Natural killer cell (primary cell): ENCODE measurements at regions not wholly inside any gene's neighbourhood (a gene's known extent, or its start where the extent isn't known, plus 50 kb on each side); places are given as distances from the start of the nearest gene placed in this dataset.

Experiments used
- ATAC-seq, 3 donors: fragments of 150-1000 bp in 2 of 3; fragments of 200-7000 bp in 1 of 3; cut with Tn5 transposase; 1 replicate in 1 of 3; 2 replicates in 2 of 3; pipeline ENCODE4 v1.10.0; 2021; ENCODE audit warnings: mild to moderate bottlenecking in 2 of 3, moderate library complexity in 2 of 3
- DNase-seq, 2 donors: peaks; one replicate each; pipeline versions ENCODE4 v3.0.0 to v3.0.0-alpha.2; 2013 to 2021; ENCODE audit warnings: mixed read lengths in 1 of 2
- H3K27ac ChIP-seq: one replicate; pipeline ENCODE4 v1.5.1; 2013; ENCODE audit warnings: mild to moderate bottlenecking, low read length
- H3K27me3 ChIP-seq: one replicate; pipeline ENCODE4 v1.6.1; 2013; ENCODE audit warnings: low read length; ENCODE audit not compliant: control insufficient read depth, insufficient read depth
- H3K36me3 ChIP-seq: one replicate; pipeline ENCODE4 v1.6.1; 2013; ENCODE audit warnings: low read length; ENCODE audit not compliant: control insufficient read depth, insufficient read depth
- H3K4me1 ChIP-seq: one replicate; pipeline ENCODE4 v1.6.1; 2013; ENCODE audit warnings: low read length; ENCODE audit not compliant: control insufficient read depth, insufficient read depth
- H3K4me3 ChIP-seq: one replicate; pipeline ENCODE4 v1.5.1; 2013; ENCODE audit warnings: low read length
- H3K9me3 ChIP-seq: one replicate; pipeline ENCODE4 v1.6.1; 2013; ENCODE audit warnings: low read length; ENCODE audit not compliant: control insufficient read depth, insufficient read depth
- H3K27ac Mint-ChIP-seq, 2 donors: one replicate each; pipeline ENCODE4 v1.8.0; 2022; ENCODE audit warnings: mild to moderate bottlenecking in 2 of 2, mixed read lengths in 2 of 2, moderate library complexity in 1 of 2
- H3K27me3 Mint-ChIP-seq, 2 donors: one replicate each; pipeline ENCODE4 v1.8.0; 2022; ENCODE audit warnings: low read depth in 2 of 2, mixed read lengths in 2 of 2
- H3K36me3 Mint-ChIP-seq: one replicate; pipeline ENCODE4 v1.8.0; 2022; ENCODE audit warnings: mixed read lengths
- H3K4me1 Mint-ChIP-seq, 2 donors: one replicate each; pipeline ENCODE4 v1.8.0; 2022; ENCODE audit warnings: mixed read lengths in 2 of 2
- H3K4me3 Mint-ChIP-seq: one replicate; pipeline ENCODE4 v1.8.0; 2022; ENCODE audit warnings: mild to moderate bottlenecking, moderate library complexity, mixed read lengths
- H3K9me3 Mint-ChIP-seq, 2 donors: one replicate each; pipeline ENCODE4 v1.8.0; 2022; ENCODE audit warnings: mixed read lengths in 2 of 2
- WGBS: methylation state at CpG from one replicate; pipeline ENCODE4 v1.1.7; 2013; ENCODE audit warnings: missing lambda C conversion rate; ENCODE audit not compliant: insufficient coverage; 5-methylcytosine and 5-hydroxymethylcytosine counted together
- intact Hi-C: fragments of 100-400 bp; cut with micrococcal nuclease; formaldehyde crosslinking; loops from one replicate; pipeline ENCODE4 v1.14.2; 2022
- TF ChIP-seq, protein P1 (sequence below): fragments of 200-600 bp; IDR thresholded peaks from one replicate; pipeline ENCODE4 v1.8.0; 2022; ENCODE audit warnings: antibody characterized with exemption

- H3K27me3 Mint-ChIP-seq: peaks cover 18 to 29% of the 10 kb centered on the region in 2 donors
- no peaks in the 10 kb centered on the region for H3K4me1 Mint-ChIP-seq
- no peaks in the 10 kb centered on the region for H3K36me3 Mint-ChIP-seq
- H3K36me3 ChIP-seq: no peaks in the 10 kb centered on the region
- H3K9me3 Mint-ChIP-seq: no peaks in the 10 kb centered on the region
- H3K9me3 ChIP-seq: no peaks in the 10 kb centered on the region
- H3K27ac ChIP-seq: no peak overlapping the region
- H3K27ac Mint-ChIP-seq: no peak overlapping the region
- H3K4me3 Mint-ChIP-seq: no peak overlapping the region
- no peak for ATAC-seq
- intact Hi-C loops: no loop called here
- H3K27me3 ChIP-seq: no peaks in the 10 kb centered on the region
- no peak overlapping the region for H3K4me3 ChIP-seq
- no peaks in the 10 kb centered on the region for H3K4me1 ChIP-seq
- WGBS: 51% methylated on average over 2 of the region's 3 CpGs
- TF ChIP-seq, protein P1, sequence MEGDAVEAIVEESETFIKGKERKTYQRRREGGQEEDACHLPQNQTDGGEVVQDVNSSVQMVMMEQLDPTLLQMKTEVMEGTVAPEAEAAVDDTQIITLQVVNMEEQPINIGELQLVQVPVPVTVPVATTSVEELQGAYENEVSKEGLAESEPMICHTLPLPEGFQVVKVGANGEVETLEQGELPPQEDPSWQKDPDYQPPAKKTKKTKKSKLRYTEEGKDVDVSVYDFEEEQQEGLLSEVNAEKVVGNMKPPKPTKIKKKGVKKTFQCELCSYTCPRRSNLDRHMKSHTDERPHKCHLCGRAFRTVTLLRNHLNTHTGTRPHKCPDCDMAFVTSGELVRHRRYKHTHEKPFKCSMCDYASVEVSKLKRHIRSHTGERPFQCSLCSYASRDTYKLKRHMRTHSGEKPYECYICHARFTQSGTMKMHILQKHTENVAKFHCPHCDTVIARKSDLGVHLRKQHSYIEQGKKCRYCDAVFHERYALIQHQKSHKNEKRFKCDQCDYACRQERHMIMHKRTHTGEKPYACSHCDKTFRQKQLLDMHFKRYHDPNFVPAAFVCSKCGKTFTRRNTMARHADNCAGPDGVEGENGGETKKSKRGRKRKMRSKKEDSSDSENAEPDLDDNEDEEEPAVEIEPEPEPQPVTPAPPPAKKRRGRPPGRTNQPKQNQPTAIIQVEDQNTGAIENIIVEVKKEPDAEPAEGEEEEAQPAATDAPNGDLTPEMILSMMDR: no peak
- no peak for DNase-seq
Measured at GRCh38 chr10:78784546-78784945, 284.2 kb upstream of the ZMIZ1 start.

GRCh38 chr10:78785066-78785465 lies 283.7 kb upstream of the ZMIZ1 start:
- no peaks in the 10 kb centered on the region for H3K36me3 Mint-ChIP-seq
- no peak overlapping the region for H3K4me3 Mint-ChIP-seq

GRCh38 chr10:78785991-78786390 lies 282.8 kb upstream of the ZMIZ1 start:
- Mint-ChIP-seq H3K36me3 (no peaks in the 10 kb centered on the region), H3K4me3 (no peak overlapping the region), H3K4me1 (no peaks in the 10 kb centered on the region), H3K9me3 (no peaks in the 10 kb centered on the region), H3K27ac (no peak overlapping the region), H3K27me3 (peaks cover 22 to 30% of the 10 kb centered on the region in 2 donors)
- DNase-seq (no peak), ATAC-seq (no peak)
- Histone ChIP-seq H3K4me1 (no peaks in the 10 kb centered on the region), H3K4me3 (no peak overlapping the region), H3K9me3 (no peaks in the 10 kb centered on the region), H3K27ac (no peak overlapping the region), H3K36me3 (no peaks in the 10 kb centered on the region), H3K27me3 (no peaks in the 10 kb centered on the region)
- 85% methylated on average over 5 of the region's 6 CpGs for WGBS
- TF ChIP-seq, protein P1: no peak
- intact Hi-C loops: no loop called here

More at GRCh38 chr10:78785066-78785465, 283.7 kb upstream of the ZMIZ1 start:
- Mint-ChIP-seq H3K9me3 (no peaks in the 10 kb centered on the region), H3K27me3 (peaks cover 21 to 29% of the 10 kb centered on the region in 2 donors), H3K27ac (no peak overlapping the region), H3K4me1 (no peaks in the 10 kb centered on the region)
- intact Hi-C loops: no loop called here
- Histone ChIP-seq H3K27me3 (no peaks in the 10 kb centered on the region), H3K27ac (no peak overlapping the region), H3K36me3 (no peaks in the 10 kb centered on the region), H3K4me3 (no peak overlapping the region), H3K4me1 (no peaks in the 10 kb centered on the region), H3K9me3 (no peaks in the 10 kb centered on the region)
- ATAC-seq: no peak
- TF ChIP-seq, protein P1: no peak
- DNase-seq: no peak
- 85% methylated on average over 4 of the region's 4 CpGs for WGBS

GRCh38 chr10:78787125-78787524 lies 281.6 kb upstream of the ZMIZ1 start:
- WGBS: 92% methylated on average over 2 of the region's 2 CpGs
- ATAC-seq (no peak), DNase-seq (no peak)
- Mint-ChIP-seq H3K27me3 (peaks cover 29 to 36% of the 10 kb centered on the region in 2 donors), H3K4me1 (no peaks in the 10 kb centered on the region), H3K4me3 (no peak overlapping the region), H3K27ac (no peak overlapping the region), H3K36me3 (no peaks in the 10 kb centered on the region), H3K9me3 (no peaks in the 10 kb centered on the region)
- Histone ChIP-seq H3K27ac (no peak overlapping the region), H3K4me3 (no peak overlapping the region), H3K27me3 (no peaks in the 10 kb centered on the region), H3K36me3 (no peaks in the 10 kb centered on the region), H3K9me3 (no peaks in the 10 kb centered on the region), H3K4me1 (no peaks in the 10 kb centered on the region)
- TF ChIP-seq, protein P1: no peak
- intact Hi-C loops: no loop called here
